Chondrocyte (in vitro differentiated cells): ENCODE measurements at regions not wholly inside any gene's neighbourhood (a gene's known extent, or its start where the extent isn't known, plus 50 kb on each side); places are given as distances from the start of the nearest gene placed in this dataset.

Experiments
- DNase-seq: peaks from one replicate; pipeline ENCODE4 v3.0.0; 2021; ENCODE audit warnings: mixed read lengths, low spot score
- H3K27ac Mint-ChIP-seq: one replicate; pipeline ENCODE4 v1.8.0; 2021; ENCODE audit warnings: mild to moderate bottlenecking, moderate library complexity, mixed read lengths; ENCODE audit not compliant: unreplicated experiment
- H3K27me3 Mint-ChIP-seq: 2 replicates; pipeline ENCODE4 v1.8.0; 2021; ENCODE audit warnings: low read depth, mixed read lengths
- H3K36me3 Mint-ChIP-seq: 2 replicates; pipeline ENCODE4 v1.8.0; 2021; ENCODE audit warnings: low read depth, mixed read lengths
- H3K4me1 Mint-ChIP-seq: 2 replicates; pipeline ENCODE4 v1.8.0; 2021; ENCODE audit warnings: low read depth, mild to moderate bottlenecking, mixed read lengths
- H3K4me3 Mint-ChIP-seq: one replicate; pipeline ENCODE4 v1.8.0; 2021; ENCODE audit warnings: mild to moderate bottlenecking, moderate library complexity, mixed read lengths; ENCODE audit not compliant: unreplicated experiment
- H3K9me3 Mint-ChIP-seq: 2 replicates; pipeline ENCODE4 v1.8.0; 2021; ENCODE audit warnings: low read depth, mixed read lengths
- CTCF ChIP-seq: fragments of 200-600 bp; sonication (generic); IDR thresholded peaks from 2 replicates; pipeline ENCODE4 v1.5.0; 2021; ENCODE audit warnings: antibody characterized with exemption, mild to moderate bottlenecking, moderate library complexity

- no peaks in the 10 kb centered on the region for H3K27me3 Mint-ChIP-seq
- H3K27ac Mint-ChIP-seq = no peak overlapping the region
- no peak for DNase-seq
- no peak overlapping the region for H3K4me3 Mint-ChIP-seq
- peaks cover 18% of the 10 kb centered on the region for H3K4me1 Mint-ChIP-seq
- H3K9me3 Mint-ChIP-seq = no peaks in the 10 kb centered on the region
- H3K36me3 Mint-ChIP-seq = no peaks in the 10 kb centered on the region
- TF ChIP-seq CTCF = no peak
Measured at GRCh38 chr4:123480706-123481418, 84.3 kb downstream of the SPRY1 start.

DNA sequence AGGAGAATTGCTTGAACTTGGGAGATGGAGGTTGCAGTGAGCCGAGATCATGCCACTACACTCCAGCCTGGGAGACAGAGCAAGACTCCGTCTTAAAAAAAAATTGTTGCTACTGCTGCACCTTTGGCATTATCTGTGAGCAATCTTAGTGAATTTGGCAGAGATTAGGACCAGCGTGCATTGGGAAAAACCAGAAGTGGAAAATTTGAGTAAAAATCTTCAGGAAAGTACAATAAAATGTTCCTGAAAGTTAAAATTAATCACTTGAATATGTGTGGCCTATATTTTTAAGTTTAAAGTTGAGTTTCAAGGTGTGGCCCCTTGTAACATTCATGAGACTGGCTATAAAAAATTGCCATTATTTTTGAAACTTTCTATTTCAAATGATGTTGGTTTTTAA, 85.1 kb downstream of the SPRY1 start:
- peaks cover 18% of the 10 kb centered on the region for H3K4me1 Mint-ChIP-seq
- no peaks in the 10 kb centered on the region for H3K36me3 Mint-ChIP-seq
- no peak overlapping the region for H3K27ac Mint-ChIP-seq
- H3K4me3 Mint-ChIP-seq = no peak overlapping the region
- DNase-seq = no peak
- H3K27me3 Mint-ChIP-seq = no peaks in the 10 kb centered on the region
- TF ChIP-seq CTCF = no peak
- no peaks in the 10 kb centered on the region for H3K9me3 Mint-ChIP-seq

- no peak overlapping the region for H3K27ac Mint-ChIP-seq
- DNase-seq = no peak
- H3K4me1 Mint-ChIP-seq = peaks cover 8% of the 10 kb centered on the region
- no peaks in the 10 kb centered on the region for H3K27me3 Mint-ChIP-seq
- no peak overlapping the region for H3K4me3 Mint-ChIP-seq
- TF ChIP-seq CTCF = no peak
- no peaks in the 10 kb centered on the region for H3K9me3 Mint-ChIP-seq
- H3K36me3 Mint-ChIP-seq = no peaks in the 10 kb centered on the region
Measured at GRCh38 chr4:123484291-123484926, 87.8 kb downstream of the SPRY1 start.

GRCh38 chr4:123485601-123486000, 89.0 kb downstream of the SPRY1 start:
- no peaks in the 10 kb centered on the region for H3K9me3 Mint-ChIP-seq
- DNase-seq = no peak
- H3K27ac Mint-ChIP-seq = no peak overlapping the region
- no peak for TF ChIP-seq CTCF
- H3K4me3 Mint-ChIP-seq = no peak overlapping the region
- no peaks in the 10 kb centered on the region for H3K36me3 Mint-ChIP-seq
- peaks cover 7% of the 10 kb centered on the region for H3K4me1 Mint-ChIP-seq
- no peaks in the 10 kb centered on the region for H3K27me3 Mint-ChIP-seq

DNA sequence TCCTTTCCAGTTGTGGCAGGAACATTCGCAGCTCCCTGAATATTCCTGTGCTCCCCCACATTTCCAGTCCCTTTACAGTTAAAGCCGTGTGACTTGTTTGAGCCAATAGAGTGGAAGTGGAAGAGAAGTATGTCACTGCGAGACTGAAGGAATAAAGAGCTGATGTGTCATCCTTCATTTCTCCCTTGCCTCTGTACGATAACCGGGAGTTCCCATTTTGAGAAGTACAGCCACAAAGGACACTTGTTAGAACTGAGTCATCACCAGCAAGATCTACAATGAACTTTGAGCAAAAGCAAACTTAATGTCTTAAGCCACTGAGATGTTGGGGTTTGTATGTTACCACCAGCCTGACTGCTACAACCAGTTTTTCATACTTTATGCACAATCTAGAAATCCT, 92.3 kb downstream of the SPRY1 start:
- Mint-ChIP-seq H3K36me3 (no peaks in the 10 kb centered on the region), H3K27me3 (no peaks in the 10 kb centered on the region), H3K4me1 (peaks cover 7% of the 10 kb centered on the region), H3K4me3 (no peak overlapping the region), H3K27ac (no peak overlapping the region), H3K9me3 (no peaks in the 10 kb centered on the region)
- DNase-seq = no peak
- no peak for TF ChIP-seq CTCF
